Glomerular visceral epithelial cell (primary cell): ENCODE measurements at regions not wholly inside any gene's neighbourhood (a gene's known extent, or its start where the extent isn't known, plus 50 kb on each side); places are given as distances from the start of the nearest gene placed in this dataset.

Experiments used
- DNase-seq: peaks from one replicate; pipeline ENCODE4 v3.0.0-alpha.2; 2016; ENCODE audit errors: extremely low spot score

- DNase-seq = no peak
Observed at GRCh38 chr12:4106621-4107020, 166.9 kb upstream of the CCND2 start.

GRCh38 chr12:4104722-4105244, 168.8 kb upstream of the CCND2 start:
- no peak for DNase-seq

GRCh38 chr12:4099276-4099675, 174.3 kb upstream of the CCND2 start:
- DNase-seq = no peak

GRCh38 chr12:4091016-4091743, 182.4 kb upstream of the CCND2 start:
- no peak for DNase-seq

- no peak for DNase-seq
Observed at GRCh38 chr12:4089956-4090355, 183.6 kb upstream of the CCND2 start.

GRCh38 chr12:4089121-4089606, 184.4 kb upstream of the CCND2 start:
- DNase-seq = no peak

- no peak for DNase-seq
Observed at GRCh38 chr12:4088451-4088850, 185.1 kb upstream of the CCND2 start.

- DNase-seq = no peak
Observed at GRCh38 chr12:4086481-4086880, 187.1 kb upstream of the CCND2 start.

- no peak for DNase-seq
Observed at GRCh38 chr12:4084573-4084972, 189.0 kb upstream of the CCND2 start.

GRCh38 chr12:4082809-4083403, 190.7 kb upstream of the CCND2 start:
- DNase-seq = no peak

GRCh38 chr12:4080213-4080612, 193.3 kb upstream of the CCND2 start:
- no peak for DNase-seq

GRCh38 chr12:4074129-4074528, 199.4 kb upstream of the CCND2 start:
- no peak for DNase-seq

- DNase-seq = no peak
Observed at GRCh38 chr12:4069670-4070010, 196.4 kb upstream of the PARP11 start.

- no peak for DNase-seq
Observed at GRCh38 chr12:4068981-4069669, 195.9 kb upstream of the PARP11 start.

GRCh38 chr12:4064008-4064407, 190.8 kb upstream of the PARP11 start:
- DNase-seq = no peak

GRCh38 chr12:4059898-4060568, 186.8 kb upstream of the PARP11 start:
- DNase-seq = no peak

- no peak for DNase-seq
Observed at GRCh38 chr12:4056910-4057845, 184.0 kb upstream of the PARP11 start.

- no peak for DNase-seq
Observed at GRCh38 chr12:4054630-4055029, 181.4 kb upstream of the PARP11 start.

GRCh38 chr12:4052691-4053090, 179.5 kb upstream of the PARP11 start:
- no peak for DNase-seq

- no peak for DNase-seq
Observed at GRCh38 chr12:4051596-4051995, 178.4 kb upstream of the PARP11 start.

GRCh38 chr12:4050340-4050739, 177.1 kb upstream of the PARP11 start:
- no peak for DNase-seq
